Osteoblast (primary cell): ENCODE measurements at regions not wholly inside any gene's neighbourhood (a gene's known extent, or its start where the extent isn't known, plus 50 kb on each side); places are given as distances from the start of the nearest gene placed in this dataset.

Experiments
- DNase-seq: peaks from one replicate; pipeline ENCODE4 v3.0.0; 2011; ENCODE audit warnings: low spot score, mixed read lengths; ENCODE audit not compliant: insufficient read length; ENCODE audit errors: missing footprints
- H2AFZ ChIP-seq: 2 replicates; pipeline ENCODE4 v1.6.0; 2011; ENCODE audit warnings: mild to moderate bottlenecking, low read length
- H3K27ac ChIP-seq: 2 replicates; pipeline ENCODE4 v1.5.1; 2011; ENCODE audit warnings: mild to moderate bottlenecking, low read depth, low read length, moderate library complexity
- H3K27me3 ChIP-seq: 2 replicates; pipeline ENCODE4 v1.6.0; 2012; ENCODE audit warnings: mild to moderate bottlenecking, control low read depth, inconsistent platforms, low read length, moderate library complexity; ENCODE audit not compliant: insufficient read depth
- H3K36me3 ChIP-seq: 2 replicates; pipeline ENCODE4 v1.5.1; 2011; ENCODE audit warnings: mild to moderate bottlenecking, low read length, control low read depth, moderate library complexity; ENCODE audit not compliant: insufficient read depth
- H3K4me1 ChIP-seq: 2 replicates; pipeline ENCODE4 v1.5.1; 2011; ENCODE audit warnings: mild to moderate bottlenecking, low read length, control low read depth, moderate library complexity; ENCODE audit not compliant: insufficient read depth
- H3K4me2 ChIP-seq: 2 replicates; pipeline ENCODE4 v1.6.0; 2011; ENCODE audit warnings: mild to moderate bottlenecking, low read length; ENCODE audit not compliant: insufficient read depth
- H3K4me3 ChIP-seq: fragments of 200-600 bp; sonication (generic); 3 replicates; pipeline ENCODE4 v1.5.1; 2012; ENCODE audit warnings: mild to moderate bottlenecking, low read length, inconsistent platforms; ENCODE audit not compliant: insufficient read depth
- H3K79me2 ChIP-seq: 2 replicates; pipeline ENCODE4 v1.6.0; 2012; ENCODE audit warnings: mild to moderate bottlenecking, low read length, control low read depth, inconsistent platforms; ENCODE audit not compliant: insufficient read depth
- H3K9me3 ChIP-seq: 2 replicates; pipeline ENCODE4 v1.5.1; 2011; ENCODE audit warnings: low read depth, low read length, control low read depth
- H4K20me1 ChIP-seq: 2 replicates; pipeline ENCODE4 v1.6.0; 2012; ENCODE audit warnings: mild to moderate bottlenecking, low read length, control low read depth; ENCODE audit not compliant: insufficient read depth
- CTCF ChIP-seq: IDR thresholded peaks from 2 replicates; pipeline ENCODE4 v1.5.1; 2011; ENCODE audit warnings: mild to moderate bottlenecking, low read depth, low read length, moderate library complexity; ENCODE audit errors: extremely low read depth

GRCh38 chrX:39802354-39802753 is 295.4 kb downstream of the BCOR start:
- DNase-seq: no peak
- H3K9me3 ChIP-seq: no peaks in the 10 kb centered on the region
- H3K27me3 ChIP-seq: no peaks in the 10 kb centered on the region
- H3K4me2 ChIP-seq: no peak overlapping the region
- H3K4me1 ChIP-seq: no peaks in the 10 kb centered on the region
- H3K4me3 ChIP-seq: no peak overlapping the region
- no peaks in the 10 kb centered on the region for H3K79me2 ChIP-seq
- TF ChIP-seq CTCF: no peak
- no peak overlapping the region for H2AFZ ChIP-seq
- H3K36me3 ChIP-seq: no peaks in the 10 kb centered on the region
- H3K27ac ChIP-seq: no peak overlapping the region
- no peaks in the 10 kb centered on the region for H4K20me1 ChIP-seq

GRCh38 chrX:39802908-39803307 is 294.9 kb downstream of the BCOR start:
- no peaks in the 10 kb centered on the region for H3K9me3 ChIP-seq
- TF ChIP-seq CTCF: no peak
- no peaks in the 10 kb centered on the region for H3K79me2 ChIP-seq
- no peak for DNase-seq
- no peak overlapping the region for H3K4me2 ChIP-seq
- H3K36me3 ChIP-seq: no peaks in the 10 kb centered on the region
- H4K20me1 ChIP-seq: no peaks in the 10 kb centered on the region
- H2AFZ ChIP-seq: no peak overlapping the region
- no peak overlapping the region for H3K27ac ChIP-seq
- no peaks in the 10 kb centered on the region for H3K27me3 ChIP-seq
- H3K4me1 ChIP-seq: peaks cover 4% of the 10 kb centered on the region
- H3K4me3 ChIP-seq: no peak overlapping the region

GRCh38 chrX:39805022-39805421 is 292.7 kb downstream of the BCOR start:
- Histone ChIP-seq H3K4me3 (no peak overlapping the region), H3K4me2 (no peak overlapping the region), H3K27ac (no peak overlapping the region), H4K20me1 (no peaks in the 10 kb centered on the region), H3K27me3 (no peaks in the 10 kb centered on the region), H3K36me3 (no peaks in the 10 kb centered on the region), H3K9me3 (no peaks in the 10 kb centered on the region), H2AFZ (no peak overlapping the region), H3K4me1 (peaks cover 21% of the 10 kb centered on the region), H3K79me2 (no peaks in the 10 kb centered on the region)
- peak; percentile 57 for DNase-seq
- no peak for TF ChIP-seq CTCF

GRCh38 chrX:39805825-39806224 is 291.9 kb downstream of the BCOR start:
- Histone ChIP-seq H3K27me3 (no peaks in the 10 kb centered on the region), H4K20me1 (no peaks in the 10 kb centered on the region), H3K4me2 (no peak overlapping the region), H3K4me1 (peaks cover 21% of the 10 kb centered on the region), H3K9me3 (no peaks in the 10 kb centered on the region), H3K79me2 (no peaks in the 10 kb centered on the region), H2AFZ (no peak overlapping the region), H3K4me3 (no peak overlapping the region), H3K36me3 (no peaks in the 10 kb centered on the region), H3K27ac (no peak overlapping the region)
- no peak for TF ChIP-seq CTCF
- DNase-seq: no peak
